ENCODE measurements at regions not wholly inside any gene's neighbourhood (a gene's known extent, or its start where the extent isn't known, plus 50 kb on each side); places are given as distances from the start of the nearest gene placed in this dataset.
"Not testable (repeated sequence)": the region's sequence is repeated elsewhere in the genome, so short reads cannot be mapped to it uniquely, and the experiment has no call there.

- DNase-seq (ENCODE audit: low read depth) = no peak
Observed at GRCh38 chr13:50527612-50528509, 315.6 kb downstream of the DLEU7 start.

GRCh38 chr13:50529154-50529882, 314.2 kb downstream of the DLEU7 start:
- no peak for DNase-seq (ENCODE audit: low read depth)

- no peak for DNase-seq (ENCODE audit: low read depth)
Observed at GRCh38 chr13:50531917-50532899, 311.3 kb downstream of the DLEU7 start.

- DNase-seq (ENCODE audit: low read depth) = no peak
Observed at GRCh38 chr13:50535050-50535449, 308.4 kb downstream of the DLEU7 start.

GRCh38 chr13:50537029-50537428, 306.5 kb downstream of the DLEU7 start:
- DNase-seq (ENCODE audit: low read depth) = no peak

- DNase-seq (ENCODE audit: low read depth) = no peak
Observed at GRCh38 chr13:50539791-50540530, 303.5 kb downstream of the DLEU7 start.

GRCh38 chr13:50543141-50543540, 300.4 kb downstream of the DLEU7 start:
- no peak for DNase-seq (ENCODE audit: low read depth)

- no peak for DNase-seq (ENCODE audit: low read depth)
Observed at GRCh38 chr13:50543782-50544181, 299.7 kb downstream of the DLEU7 start.

GRCh38 chr13:50544211-50544610, 299.3 kb downstream of the DLEU7 start:
- no peak for DNase-seq (ENCODE audit: low read depth)

- DNase-seq (ENCODE audit: low read depth) = not testable (repeated sequence)
Observed at GRCh38 chr13:50547175-50547574, 296.3 kb downstream of the DLEU7 start.

GRCh38 chr13:50548586-50548985, 294.9 kb downstream of the DLEU7 start:
- no peak for DNase-seq (ENCODE audit: low read depth)

GRCh38 chr13:50549221-50549942, 294.1 kb downstream of the DLEU7 start:
- DNase-seq (ENCODE audit: low read depth) = no peak

GRCh38 chr13:50550151-50550550, 293.3 kb downstream of the DLEU7 start:
- DNase-seq (ENCODE audit: low read depth) = no peak

- DNase-seq (ENCODE audit: low read depth) = no peak
Observed at GRCh38 chr13:50552424-50552966, 291.0 kb downstream of the DLEU7 start.

- no peak for DNase-seq (ENCODE audit: low read depth)
Observed at GRCh38 chr13:50561739-50562138, 281.8 kb downstream of the DLEU7 start.

GRCh38 chr13:50566646-50567045, 276.8 kb downstream of the DLEU7 start:
- no peak for DNase-seq (ENCODE audit: low read depth)

GRCh38 chr13:50572129-50572528, 271.4 kb downstream of the DLEU7 start:
- DNase-seq (ENCODE audit: low read depth) = peak; percentile 42

GRCh38 chr13:50573066-50573465, 270.4 kb downstream of the DLEU7 start:
- DNase-seq (ENCODE audit: low read depth) = no peak

GRCh38 chr13:50574731-50575130, 268.8 kb downstream of the DLEU7 start:
- DNase-seq (ENCODE audit: low read depth) = no peak

GRCh38 chr13:50575138-50575537, 268.4 kb downstream of the DLEU7 start:
- DNase-seq (ENCODE audit: low read depth) = no peak
